GM12878 (cell line): ENCODE measurements at regions not wholly inside any gene's neighbourhood (a gene's known extent, or its start where the extent isn't known, plus 50 kb on each side); places are given as distances from the start of the nearest gene placed in this dataset.
A peak's percentile ranks its signal among the peaks of the same experiment; 100 is the strongest.

ENCODE experiments used
- ASH2L ChIP-seq: fragments of 300-600, 200-600 bp; sonication (generic); IDR thresholded peaks from 2 replicates; pipeline ENCODE4 v1.6.1; 2017; ENCODE audit warnings: low read depth, mild to moderate bottlenecking, borderline replicate concordance
- CBFB ChIP-seq: IDR thresholded peaks from 2 replicates; pipeline ENCODE4 v1.6.1; 2016; ENCODE audit warnings: antibody characterized with exemption, low read depth
- ELK1 ChIP-seq: IDR thresholded peaks from 2 replicates; pipeline ENCODE4 v1.6.1; 2012; ENCODE audit warnings: low read depth, low read length, improper control_type of control experiment
- HDAC6 ChIP-seq: fragments of 200-600 bp; sonication (generic); IDR thresholded peaks from one replicate; pipeline ENCODE4 v1.8.0; 2017; ENCODE audit warnings: antibody characterized with exemption; ENCODE audit not compliant: unreplicated experiment
- HDGF ChIP-seq: fragments of 450-650 bp; IDR thresholded peaks from 2 replicates; pipeline ENCODE4 v1.6.1; 2016; ENCODE audit warnings: antibody characterized with exemption
- HSF1 ChIP-seq: fragments of 150-350 bp; IDR thresholded peaks from 2 replicates; pipeline ENCODE4 v1.6.1; 2014; ENCODE audit warnings: mild to moderate bottlenecking, low read depth, low read length
- JUNB ChIP-seq: IDR thresholded peaks from 2 replicates; pipeline ENCODE4 v1.6.1; 2016; ENCODE audit warnings: antibody characterized with exemption, mild to moderate bottlenecking
- POU2F2 ChIP-seq: IDR thresholded peaks from 3 replicates; pipeline ENCODE4 v1.6.1; 2011; ENCODE audit warnings: low read depth, mild to moderate bottlenecking, low read length, borderline replicate concordance
- PRDM15 ChIP-seq: fragments of 450-650 bp; formaldehyde crosslinking; IDR thresholded peaks from 2 replicates; pipeline ENCODE4 v1.4.0; 2020; ENCODE audit warnings: mild to moderate bottlenecking, moderate library complexity
- SIN3A ChIP-seq: IDR thresholded peaks from 2 replicates; pipeline ENCODE4 v1.6.1; 2012; ENCODE audit warnings: low read depth, low read length, improper control_type of control experiment
- WRNIP1 ChIP-seq: IDR thresholded peaks from 2 replicates; pipeline ENCODE4 v1.6.1; 2011; ENCODE audit warnings: low read depth, low read length, improper control_type of control experiment, borderline replicate concordance
- TF ChIP-seq, protein P1 (sequence below): fragments of 450-650 bp; IDR thresholded peaks from 2 replicates; pipeline ENCODE4 v1.6.1; 2016; ENCODE audit warnings: mild to moderate bottlenecking, moderate library complexity, borderline replicate concordance
- TF ChIP-seq, protein P2 (sequence below): fragments of 450-650 bp; IDR thresholded peaks from 2 replicates; pipeline ENCODE4 v1.6.1; 2018; ENCODE audit warnings: mild to moderate bottlenecking, low read depth, moderate library complexity; ENCODE audit not compliant: partially characterized antibody

DNA sequence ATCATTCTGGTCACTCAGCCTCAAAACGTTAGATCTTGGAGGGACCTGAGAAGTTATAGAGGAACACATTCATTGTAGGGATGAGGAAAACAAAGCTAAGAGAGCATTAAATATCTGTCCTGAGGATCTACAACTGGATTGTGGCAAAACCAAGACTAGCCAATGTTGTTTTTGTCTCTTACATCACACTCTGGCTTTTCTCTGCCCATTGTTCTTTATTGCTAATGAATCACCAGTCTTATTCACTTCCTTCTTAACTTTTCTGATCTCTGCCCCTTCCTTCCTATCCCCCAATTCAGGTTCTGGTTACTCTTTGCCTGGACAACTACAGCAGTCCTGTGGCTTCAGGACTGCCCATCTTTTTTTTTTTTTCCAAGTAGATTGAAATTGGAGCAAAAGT is 57.0 kb upstream of the PREP start (continued):
- TF ChIP-seq, protein P1, sequence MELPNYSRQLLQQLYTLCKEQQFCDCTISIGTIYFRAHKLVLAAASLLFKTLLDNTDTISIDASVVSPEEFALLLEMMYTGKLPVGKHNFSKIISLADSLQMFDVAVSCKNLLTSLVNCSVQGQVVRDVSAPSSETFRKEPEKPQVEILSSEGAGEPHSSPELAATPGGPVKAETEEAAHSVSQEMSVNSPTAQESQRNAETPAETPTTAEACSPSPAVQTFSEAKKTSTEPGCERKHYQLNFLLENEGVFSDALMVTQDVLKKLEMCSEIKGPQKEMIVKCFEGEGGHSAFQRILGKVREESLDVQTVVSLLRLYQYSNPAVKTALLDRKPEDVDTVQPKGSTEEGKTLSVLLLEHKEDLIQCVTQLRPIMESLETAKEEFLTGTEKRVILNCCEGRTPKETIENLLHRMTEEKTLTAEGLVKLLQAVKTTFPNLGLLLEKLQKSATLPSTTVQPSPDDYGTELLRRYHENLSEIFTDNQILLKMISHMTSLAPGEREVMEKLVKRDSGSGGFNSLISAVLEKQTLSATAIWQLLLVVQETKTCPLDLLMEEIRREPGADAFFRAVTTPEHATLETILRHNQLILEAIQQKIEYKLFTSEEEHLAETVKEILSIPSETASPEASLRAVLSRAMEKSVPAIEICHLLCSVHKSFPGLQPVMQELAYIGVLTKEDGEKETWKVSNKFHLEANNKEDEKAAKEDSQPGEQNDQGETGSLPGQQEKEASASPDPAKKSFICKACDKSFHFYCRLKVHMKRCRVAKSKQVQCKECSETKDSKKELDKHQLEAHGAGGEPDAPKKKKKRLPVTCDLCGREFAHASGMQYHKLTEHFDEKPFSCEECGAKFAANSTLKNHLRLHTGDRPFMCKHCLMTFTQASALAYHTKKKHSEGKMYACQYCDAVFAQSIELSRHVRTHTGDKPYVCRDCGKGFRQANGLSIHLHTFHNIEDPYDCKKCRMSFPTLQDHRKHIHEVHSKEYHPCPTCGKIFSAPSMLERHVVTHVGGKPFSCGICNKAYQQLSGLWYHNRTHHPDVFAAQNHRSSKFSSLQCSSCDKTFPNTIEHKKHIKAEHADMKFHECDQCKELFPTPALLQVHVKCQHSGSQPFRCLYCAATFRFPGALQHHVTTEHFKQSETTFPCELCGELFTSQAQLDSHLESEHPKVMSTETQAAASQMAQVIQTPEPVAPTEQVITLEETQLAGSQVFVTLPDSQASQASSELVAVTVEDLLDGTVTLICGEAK = no peak
- TF ChIP-seq HDGF = 0 out of 2 replicates have a peak, but pooled peaks have one; percentile 20
- TF ChIP-seq HSF1 = no peak
- no peak for TF ChIP-seq ELK1
- TF ChIP-seq WRNIP1 = no peak
- no peak for TF ChIP-seq POU2F2
- no peak for TF ChIP-seq PRDM15 (CRISPR knock-in tag)
- no peak for TF ChIP-seq ASH2L
- TF ChIP-seq SIN3A = no peak
- TF ChIP-seq CBFB = no peak
- no peak for TF ChIP-seq JUNB
- TF ChIP-seq, protein P2, sequence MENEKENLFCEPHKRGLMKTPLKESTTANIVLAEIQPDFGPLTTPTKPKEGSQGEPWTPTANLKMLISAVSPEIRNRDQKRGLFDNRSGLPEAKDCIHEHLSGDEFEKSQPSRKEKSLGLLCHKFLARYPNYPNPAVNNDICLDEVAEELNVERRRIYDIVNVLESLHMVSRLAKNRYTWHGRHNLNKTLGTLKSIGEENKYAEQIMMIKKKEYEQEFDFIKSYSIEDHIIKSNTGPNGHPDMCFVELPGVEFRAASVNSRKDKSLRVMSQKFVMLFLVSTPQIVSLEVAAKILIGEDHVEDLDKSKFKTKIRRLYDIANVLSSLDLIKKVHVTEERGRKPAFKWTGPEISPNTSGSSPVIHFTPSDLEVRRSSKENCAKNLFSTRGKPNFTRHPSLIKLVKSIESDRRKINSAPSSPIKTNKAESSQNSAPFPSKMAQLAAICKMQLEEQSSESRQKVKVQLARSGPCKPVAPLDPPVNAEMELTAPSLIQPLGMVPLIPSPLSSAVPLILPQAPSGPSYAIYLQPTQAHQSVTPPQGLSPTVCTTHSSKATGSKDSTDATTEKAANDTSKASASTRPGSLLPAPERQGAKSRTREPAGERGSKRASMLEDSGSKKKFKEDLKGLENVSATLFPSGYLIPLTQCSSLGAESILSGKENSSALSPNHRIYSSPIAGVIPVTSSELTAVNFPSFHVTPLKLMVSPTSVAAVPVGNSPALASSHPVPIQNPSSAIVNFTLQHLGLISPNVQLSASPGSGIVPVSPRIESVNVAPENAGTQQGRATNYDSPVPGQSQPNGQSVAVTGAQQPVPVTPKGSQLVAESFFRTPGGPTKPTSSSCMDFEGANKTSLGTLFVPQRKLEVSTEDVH = no peak
- no peak for TF ChIP-seq HDAC6
